ENCODE measurements at regions not wholly inside any gene's neighbourhood (a gene's known extent, or its start where the extent isn't known, plus 50 kb on each side); places are given as distances from the start of the nearest gene placed in this dataset.
A peak's percentile ranks its signal among the peaks of the same experiment; 100 is the strongest.

- no peak overlapping the region for H3K18ac ChIP-seq (ENCODE audit: insufficient read length, low read depth, low read length)
- H3K9me3 ChIP-seq (ENCODE audit: control insufficient read depth, low read depth, low read length) = no peaks in the 10 kb centered on the region
- no peak overlapping the region for H2BK20ac ChIP-seq (ENCODE audit: low read depth, low read length, poor library complexity, severe bottlenecking)
- H3K9me3 Mint-ChIP-seq = no peaks in the 10 kb centered on the region
- H3K4me2 ChIP-seq (ENCODE audit: insufficient read depth, insufficient read length, low read length) = no peak overlapping the region
- H3T11ph ChIP-seq (ENCODE audit: low read length) = no peak overlapping the region
- H3K56ac ChIP-seq (ENCODE audit: insufficient read length, low read depth, low read length) = no peak overlapping the region
- DNase-seq = peak; percentile 80
- no peaks in the 10 kb centered on the region for H3K79me1 ChIP-seq (ENCODE audit: insufficient read depth, low read depth, low read length, poor library complexity, severe bottlenecking)
- no peak overlapping the region for H3K4me3 Mint-ChIP-seq
- no peaks in the 10 kb centered on the region for H3K36me3 Mint-ChIP-seq (ENCODE audit: insufficient read depth in 1 of 3, low read depth in 3 of 3)
- no peak overlapping the region for H4K8ac ChIP-seq (replicated peaks; ENCODE audit: insufficient read length, low read depth, low read length)
- peak; percentile 98 for TF ChIP-seq CTCF (conservative IDR thresholded peaks at IDR 0.05)
- H2BK12ac ChIP-seq (ENCODE audit: insufficient read length, low read depth, low read length) = no peak overlapping the region
- no peak overlapping the region for H2BK120ac ChIP-seq (ENCODE audit: low read depth, low read length, poor library complexity, severe bottlenecking)
- H3K23ac ChIP-seq (ENCODE audit: insufficient read length, low read depth, low read length) = no peak overlapping the region
- no peak overlapping the region for H4K5ac ChIP-seq (ENCODE audit: insufficient read length, low read depth, low read length)
- H2BK5ac ChIP-seq (ENCODE audit: insufficient read length, low read length) = no peak overlapping the region
- no peaks in the 10 kb centered on the region for H3K4me1 Mint-ChIP-seq
- no peak overlapping the region for H3K9ac ChIP-seq (ENCODE audit: extremely low read depth, insufficient read length, low read length)
- H3K14ac ChIP-seq (ENCODE audit: insufficient read depth, low read length) = no peak overlapping the region
- H2AK5ac ChIP-seq (ENCODE audit: insufficient read length, low read length) = no peak overlapping the region
- H4K91ac ChIP-seq (ENCODE audit: insufficient read length, low read depth, low read length) = no peak overlapping the region
- no peak overlapping the region for H3K27ac Mint-ChIP-seq
- H3K4me1 ChIP-seq (ENCODE audit: insufficient read depth, low read length) = no peaks in the 10 kb centered on the region
- H3K27ac ChIP-seq (ENCODE audit: insufficient read length, low read depth, low read length) = no peak overlapping the region
- no peaks in the 10 kb centered on the region; the same call in 1 of the 2 replicates for H3K27me3 Mint-ChIP-seq (ENCODE audit: low read depth)
- no peak overlapping the region for H2AFZ ChIP-seq (ENCODE audit: low read length)
- no peaks in the 10 kb centered on the region for H4K20me1 ChIP-seq (ENCODE audit: control insufficient read depth, insufficient read depth, insufficient read length)
- H3K27me3 ChIP-seq (ENCODE audit: insufficient read depth, low read length) = no peaks in the 10 kb centered on the region
- H3K23me2 ChIP-seq (ENCODE audit: insufficient read length, low read depth, low read length, poor library complexity, severe bottlenecking) = no peaks in the 10 kb centered on the region
- H3K79me2 ChIP-seq (ENCODE audit: insufficient read depth, low read length) = no peaks in the 10 kb centered on the region
- H2BK15ac ChIP-seq (ENCODE audit: low read depth, low read length) = no peak overlapping the region
- no peak overlapping the region for H3K4ac ChIP-seq (ENCODE audit: low read depth, low read length)
- no CpG with 5 or more reads among the region's 6 CpGs for WGBS (ENCODE audit: extremely low coverage, insufficient read length, low lambda C conversion rate)
Measured at GRCh38 chr5:129852747-129853352, 51.4 kb upstream of the CHSY3 start.

All from H9 (cell line).